ENCODE measurements at regions not wholly inside any gene's neighbourhood (a gene's known extent, or its start where the extent isn't known, plus 50 kb on each side); places are given as distances from the start of the nearest gene placed in this dataset.

DNA sequence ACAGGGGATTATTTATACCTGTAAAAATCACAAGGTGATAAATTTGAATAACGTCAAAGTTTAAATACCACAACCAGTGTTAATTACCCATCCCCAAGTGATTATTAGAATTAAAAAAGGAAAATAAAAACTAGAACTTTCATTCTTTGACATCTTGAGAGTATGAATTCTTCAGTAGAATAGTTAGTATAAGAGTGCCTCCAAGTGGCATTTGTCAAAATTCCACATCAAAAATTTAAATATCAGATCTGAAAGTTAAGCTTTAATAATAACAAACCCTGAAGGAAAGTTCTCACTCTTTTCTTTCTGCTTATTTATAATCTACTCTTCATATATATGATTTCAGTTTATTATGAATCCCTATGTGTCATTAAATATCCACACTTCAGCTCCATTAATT is 273.7 kb upstream of the KYNU start:
- TF ChIP-seq, protein P1, sequence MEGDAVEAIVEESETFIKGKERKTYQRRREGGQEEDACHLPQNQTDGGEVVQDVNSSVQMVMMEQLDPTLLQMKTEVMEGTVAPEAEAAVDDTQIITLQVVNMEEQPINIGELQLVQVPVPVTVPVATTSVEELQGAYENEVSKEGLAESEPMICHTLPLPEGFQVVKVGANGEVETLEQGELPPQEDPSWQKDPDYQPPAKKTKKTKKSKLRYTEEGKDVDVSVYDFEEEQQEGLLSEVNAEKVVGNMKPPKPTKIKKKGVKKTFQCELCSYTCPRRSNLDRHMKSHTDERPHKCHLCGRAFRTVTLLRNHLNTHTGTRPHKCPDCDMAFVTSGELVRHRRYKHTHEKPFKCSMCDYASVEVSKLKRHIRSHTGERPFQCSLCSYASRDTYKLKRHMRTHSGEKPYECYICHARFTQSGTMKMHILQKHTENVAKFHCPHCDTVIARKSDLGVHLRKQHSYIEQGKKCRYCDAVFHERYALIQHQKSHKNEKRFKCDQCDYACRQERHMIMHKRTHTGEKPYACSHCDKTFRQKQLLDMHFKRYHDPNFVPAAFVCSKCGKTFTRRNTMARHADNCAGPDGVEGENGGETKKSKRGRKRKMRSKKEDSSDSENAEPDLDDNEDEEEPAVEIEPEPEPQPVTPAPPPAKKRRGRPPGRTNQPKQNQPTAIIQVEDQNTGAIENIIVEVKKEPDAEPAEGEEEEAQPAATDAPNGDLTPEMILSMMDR (IDR thresholded peaks at IDR 0.05): peak; percentile 44

DNA sequence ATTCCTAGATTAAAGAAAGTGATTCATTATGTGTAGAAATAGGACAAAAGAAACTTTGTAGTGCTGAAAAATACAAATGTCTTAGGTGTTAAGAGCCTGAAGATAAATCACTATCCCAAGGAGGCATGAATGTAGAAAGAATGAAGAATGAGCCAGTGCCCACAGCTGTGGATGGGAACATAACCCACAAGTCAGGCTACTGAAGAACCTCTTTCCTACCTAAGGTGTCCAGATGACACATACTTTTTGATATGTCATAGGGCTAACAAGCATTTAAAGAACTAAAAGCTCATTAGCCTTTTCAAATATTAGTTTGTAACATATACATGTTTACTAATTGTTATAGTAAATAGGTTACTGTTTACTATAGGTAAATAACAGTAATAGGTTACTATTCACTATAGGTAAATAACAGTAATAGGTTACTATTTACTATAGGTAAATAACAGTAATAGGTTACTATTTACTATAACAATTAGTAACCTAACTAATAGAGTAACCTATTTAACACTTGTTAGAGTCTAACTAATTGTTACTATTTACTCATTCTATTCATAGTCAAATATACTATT is 275.0 kb upstream of the KYNU start:
- TF ChIP-seq, protein P1 (IDR thresholded peaks at IDR 0.05): no peak

DNA sequence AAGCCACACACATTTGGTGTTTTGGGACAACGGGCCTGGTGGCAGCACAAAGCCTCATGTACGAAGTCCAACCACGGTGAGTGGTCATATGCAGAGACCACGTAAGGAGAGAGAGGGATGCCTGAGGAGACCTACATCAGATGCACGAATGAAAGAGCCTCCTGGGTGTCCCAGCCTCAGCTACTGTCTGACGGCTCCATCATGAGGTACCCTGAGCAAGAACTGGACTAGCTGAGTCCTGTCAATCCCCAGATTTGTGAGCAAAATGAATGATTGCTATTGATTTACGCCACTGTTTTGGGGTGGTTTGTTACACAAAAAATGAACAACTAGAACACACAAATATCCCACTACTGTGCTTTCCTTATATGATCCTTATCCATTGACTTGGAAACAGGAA is 275.7 kb upstream of the KYNU start:
- TF ChIP-seq, protein P1 (IDR thresholded peaks at IDR 0.05): no peak

DNA sequence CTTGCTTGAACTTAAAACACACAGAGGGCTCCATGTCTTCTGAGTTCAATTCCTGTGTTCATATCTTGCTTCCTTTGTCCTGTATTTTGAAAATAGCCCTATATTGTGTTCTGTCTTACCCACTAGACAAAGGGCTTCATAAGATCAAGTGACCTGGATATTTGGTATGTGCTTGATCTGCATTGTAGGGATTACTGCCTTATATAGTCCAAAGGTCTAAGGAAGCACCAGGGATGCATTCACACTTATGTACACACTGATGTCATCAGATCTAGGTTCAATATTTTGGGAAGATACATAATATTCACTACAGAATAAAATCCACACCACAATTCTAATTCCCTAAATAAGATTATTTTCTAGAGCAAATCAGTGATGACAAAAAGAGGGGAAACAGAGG is 278.0 kb upstream of the KYNU start:
- TF ChIP-seq, protein P1 (IDR thresholded peaks at IDR 0.05): no peak

DNA sequence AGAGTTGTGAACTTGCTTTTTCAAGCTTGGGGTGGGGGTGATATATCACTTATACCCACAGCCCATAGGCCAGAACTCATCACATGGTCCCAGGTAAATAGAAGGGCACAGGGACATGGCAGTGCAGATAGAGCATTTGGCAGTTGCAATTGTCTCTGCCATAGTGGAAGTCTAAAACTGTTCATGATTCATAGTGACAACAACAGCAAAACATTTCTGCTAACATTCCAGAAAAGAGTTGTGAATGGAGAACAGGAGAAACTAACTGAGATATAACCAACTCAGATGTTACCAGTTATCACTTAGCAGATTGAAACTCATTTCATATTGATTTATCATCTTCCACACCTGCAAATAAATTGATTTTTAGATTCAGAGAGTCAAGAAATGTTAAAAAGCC is 278.6 kb upstream of the KYNU start:
- TF ChIP-seq, protein P1 (IDR thresholded peaks at IDR 0.05): no peak

DNA sequence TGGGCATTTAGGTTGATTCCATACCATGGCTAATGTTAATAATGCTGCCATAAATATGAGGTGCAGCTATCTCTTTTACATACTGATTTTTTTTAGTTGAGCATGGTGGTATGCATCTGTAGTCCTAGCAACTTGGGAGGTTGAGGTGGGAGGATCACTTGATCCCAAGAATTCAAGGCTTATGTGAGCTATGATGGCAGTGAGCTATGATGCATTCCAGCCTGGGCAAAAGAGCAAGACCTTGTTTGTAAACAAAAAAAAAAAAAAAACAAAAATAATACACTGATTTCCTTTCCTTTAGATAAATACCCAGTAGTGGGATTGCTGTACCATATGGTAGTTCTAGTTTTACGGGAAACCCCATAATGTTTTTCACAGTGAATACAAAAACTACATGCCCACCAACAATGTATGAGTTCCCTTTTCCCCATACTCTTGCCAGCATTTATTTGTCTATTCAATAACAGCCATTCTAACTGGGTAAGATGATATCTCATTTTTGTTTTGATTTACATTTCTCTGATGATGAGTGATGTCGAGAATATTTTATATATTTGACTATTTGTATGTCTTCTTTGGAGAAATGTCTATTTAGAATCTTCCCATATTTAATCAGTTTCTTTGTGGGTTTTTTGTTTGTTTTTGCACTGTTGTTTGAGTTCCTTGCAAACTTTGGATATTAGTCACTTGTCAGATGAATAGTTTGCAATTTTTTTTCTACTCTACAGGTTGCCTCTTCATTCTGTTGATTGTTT is 281.0 kb upstream of the KYNU start:
- TF ChIP-seq, protein P1 (IDR thresholded peaks at IDR 0.05): no peak

DNA sequence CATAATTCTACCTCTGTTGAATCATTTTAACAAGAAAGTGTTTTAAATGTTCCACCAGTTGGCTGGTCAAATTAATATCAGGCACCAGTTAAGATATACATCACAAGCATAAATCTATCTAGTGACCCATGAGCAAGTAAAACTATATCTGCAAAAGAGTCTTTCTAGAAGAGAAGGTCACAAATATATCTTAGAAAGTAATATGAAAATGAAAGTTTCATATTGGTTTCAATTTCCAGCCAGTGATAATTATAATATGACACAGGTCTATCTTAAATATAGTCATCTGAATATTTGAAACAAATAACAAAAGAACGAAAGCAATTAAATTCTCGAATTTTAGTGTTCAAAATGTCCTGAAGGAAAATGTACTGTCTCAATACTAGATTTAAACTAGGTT is 282.5 kb upstream of the KYNU start:
- TF ChIP-seq, protein P1 (IDR thresholded peaks at IDR 0.05): no peak

All from LNCAP (cell line).